Heart left ventricle (tissue), 16 donors: ENCODE measurements at regions not wholly inside any gene's neighbourhood (a gene's known extent, or its start where the extent isn't known, plus 50 kb on each side); places are given as distances from the start of the nearest gene placed in this dataset.
A peak's percentile ranks its signal among the peaks of the same experiment; 100 is the strongest.

Experiments
- ATAC-seq, 4 donors: fragments of 200-7000 bp; cut with Tn5 transposase; one replicate each; pipeline ENCODE4 v1.9.1; 2020 to 2022; ENCODE audit warnings: moderate library complexity in 4 of 4, mild to moderate bottlenecking in 3 of 4, moderate number of reproducible peaks in 1 of 4
- DNase-seq, 5 donors: peaks; one replicate each; pipeline ENCODE4 v3.0.0-alpha.2; 2020
- H3K27ac ChIP-seq, 12 donors: fragments of 200-600 bp; sonication (generic) in 4 of 12; one replicate each; pipeline versions ENCODE4 v1.5.0 to v1.8.0; 2016 to 2022; ENCODE audit warnings: mild to moderate bottlenecking in 2 of 12
- H3K27me3 ChIP-seq, 9 donors: fragments of 200-600 bp; sonication (generic) in 2 of 9; one replicate each; pipeline versions ENCODE4 v1.5.1 to v1.8.0; 2016 to 2022; ENCODE audit warnings: mild to moderate bottlenecking in 3 of 9
- H3K36me3 ChIP-seq, 9 donors: fragments of 200-600 bp; sonication (generic) in 2 of 9; one replicate each; pipeline versions ENCODE4 v1.5.0 to v1.8.0; 2018 to 2022; ENCODE audit warnings: mild to moderate bottlenecking in 2 of 9
- H3K4me1 ChIP-seq, 12 donors: fragments of 200-600 bp; sonication (generic) in 4 of 12; one replicate each; pipeline versions ENCODE4 v1.5.0 to v1.8.0; 2016 to 2022; ENCODE audit warnings: mild to moderate bottlenecking in 3 of 12
- H3K4me3 ChIP-seq, 12 donors: fragments of 200-600 bp; sonication (generic) in 4 of 12; one replicate each; pipeline versions ENCODE4 v1.5.0 to v1.8.0; 2017 to 2022; ENCODE audit warnings: mild to moderate bottlenecking in 9 of 12, moderate library complexity in 4 of 12
- H3K9me3 ChIP-seq, 12 donors: fragments of 200-600 bp; sonication (generic) in 4 of 12; one replicate each; pipeline versions ENCODE4 v1.5.0 to v1.8.0; 2016 to 2022; ENCODE audit warnings: mild to moderate bottlenecking in 1 of 12
- POLR2A ChIP-seq, 2 donors: fragments of 450-650 bp; IDR thresholded peaks; one replicate each; pipeline ENCODE4 v1.6.1; 2017; ENCODE audit warnings: antibody characterized with exemption in 2 of 2, mild to moderate bottlenecking in 2 of 2, moderate library complexity in 2 of 2
- WGBS, 4 donors: extraction: QIAGEN DNeasy Blood & Tissue Kit in 2 of 4; methylation state at CpG; one replicate each; pipeline versions ENCODE4 v1.1.5 to v1.1.7; 2013 to 2018; 5-methylcytosine and 5-hydroxymethylcytosine counted together
- intact Hi-C, 10 donors: fragments of 100-400 bp; cut with DNase I; formaldehyde crosslinking; loops; one replicate each; pipeline versions ENCODE4 v1.11.1 to v1.14.2; 2022
- TF ChIP-seq, protein P1 (sequence below), 12 donors: fragments of 200-600 bp; sonication (generic) in 4 of 12; IDR thresholded peaks; one replicate each; pipeline versions ENCODE4 v1.5.0 to v1.8.0; 2018 to 2022; ENCODE audit warnings: antibody characterized with exemption in 12 of 12, mild to moderate bottlenecking in 5 of 12
- donor health status: ischemic (EF 13 %, LVEDD 7.1; RV severe dilation, severe dysfunction).
- donor health status: healthy with polysubstance abuse.
- donor health status: DM: no; HTN: yes; CAD: no.
- donor health status: DM: no; HTN: no; CAD: no.
- donor health status: ischemic (EF 25% LVEDD 6.9; RV normal size, moderate dysfunction).
- donor health status: ischemic (EF 25% LVEDD 5.7; RV mildly dilated, moderate dysfunction).
- donor health status: healthy.
- donor health status: DM: yes; HTN: yes; CAD: no.
- donor health status: ischemic (EF 35%, LVEDD 5.7; RV mildly dilated, moderate dysfunction).
- donor health status: nonischemic (EF 11% LVEDD 7.7; RV severe dilation, severe dysfunction).
- donor health status: DM: yes; HTN: yes; CAD: no.
- donor health status: PGD.
- donor health status: ischemic (EF 29% LVEDD 5.4; RV normal size, mild dysfunction).
- donor health status: nonischemic (EF 23%, LVEDD 6.1; RV moderate dilation, normal function).

DNA sequence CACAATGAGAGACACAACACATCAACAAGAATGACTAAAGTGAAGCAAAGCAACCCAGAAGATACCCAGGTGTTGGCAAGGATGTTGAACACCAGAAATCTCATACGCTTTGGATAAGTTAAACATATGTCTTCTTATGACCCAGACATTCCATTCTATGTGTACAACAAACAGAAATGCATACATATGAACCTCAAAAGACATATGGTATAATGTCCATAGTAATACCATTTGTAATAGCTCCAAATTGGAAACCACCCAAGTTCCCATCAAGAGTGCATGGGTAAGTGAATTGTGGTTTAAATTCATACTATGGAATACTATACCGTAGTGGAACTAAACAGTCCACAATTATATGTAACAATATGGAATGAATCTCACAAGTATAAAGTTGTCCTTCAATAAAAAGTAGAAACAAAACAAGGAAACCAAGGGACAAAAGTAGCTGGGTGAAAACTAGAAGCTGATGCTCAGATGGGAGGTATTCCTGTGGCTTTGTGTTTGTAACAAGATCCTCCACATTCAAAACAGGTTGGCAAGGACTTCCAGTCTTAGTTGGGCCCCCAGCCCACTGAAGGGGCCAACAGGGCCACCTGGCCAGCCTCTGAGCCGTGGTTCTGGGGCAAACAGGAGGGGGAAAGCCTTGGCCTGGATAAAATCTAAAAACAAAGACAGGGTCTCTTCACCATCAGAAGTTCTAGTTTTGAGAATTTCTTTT is 171.8 kb upstream of the PITX1 start:
- H3K27ac ChIP-seq: no peak overlapping the region

DNA sequence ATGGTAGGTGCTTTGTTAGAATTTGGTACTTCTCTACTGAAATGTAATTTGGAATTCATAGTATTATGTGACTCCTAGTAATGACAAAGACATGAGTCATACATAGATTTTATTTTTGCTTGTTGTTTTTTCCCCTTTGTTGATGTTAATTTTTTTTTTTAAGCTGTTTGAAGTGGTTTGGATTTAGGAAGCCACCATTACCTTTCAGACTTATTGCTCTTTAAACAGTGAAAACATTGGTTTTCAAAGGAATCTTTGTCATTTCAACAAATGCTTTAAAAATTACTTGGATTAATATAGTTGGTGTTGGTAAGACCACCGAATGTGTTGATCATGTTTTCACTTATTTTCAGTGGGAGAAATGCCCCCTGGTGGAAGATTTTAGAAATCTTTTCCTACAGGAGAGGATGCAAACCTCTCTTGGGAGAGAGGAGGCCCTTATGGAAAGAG is 170.1 kb upstream of the PITX1 start:
- ATAC-seq (no peak), DNase-seq (no peak)
- Histone ChIP-seq H3K27me3 (peaks cover 0 to 21% (median 0%) of the 10 kb centered on the region in 9 donors), H3K36me3 (no peaks in the 10 kb centered on the region), H3K4me3 (no peak overlapping the region), H3K4me1 (no peaks in the 10 kb centered on the region), H3K9me3 (peaks cover 0 to 24% (median 10%) of the 10 kb centered on the region in 12 donors), H3K27ac (no peak overlapping the region)
- 51 to 68% (median 59%) methylated on average over 1 of the region's 1 CpG for WGBS, 4 donors
- TF ChIP-seq POLR2A (IDR thresholded peaks at IDR 0.05): no peak
- TF ChIP-seq, protein P1, sequence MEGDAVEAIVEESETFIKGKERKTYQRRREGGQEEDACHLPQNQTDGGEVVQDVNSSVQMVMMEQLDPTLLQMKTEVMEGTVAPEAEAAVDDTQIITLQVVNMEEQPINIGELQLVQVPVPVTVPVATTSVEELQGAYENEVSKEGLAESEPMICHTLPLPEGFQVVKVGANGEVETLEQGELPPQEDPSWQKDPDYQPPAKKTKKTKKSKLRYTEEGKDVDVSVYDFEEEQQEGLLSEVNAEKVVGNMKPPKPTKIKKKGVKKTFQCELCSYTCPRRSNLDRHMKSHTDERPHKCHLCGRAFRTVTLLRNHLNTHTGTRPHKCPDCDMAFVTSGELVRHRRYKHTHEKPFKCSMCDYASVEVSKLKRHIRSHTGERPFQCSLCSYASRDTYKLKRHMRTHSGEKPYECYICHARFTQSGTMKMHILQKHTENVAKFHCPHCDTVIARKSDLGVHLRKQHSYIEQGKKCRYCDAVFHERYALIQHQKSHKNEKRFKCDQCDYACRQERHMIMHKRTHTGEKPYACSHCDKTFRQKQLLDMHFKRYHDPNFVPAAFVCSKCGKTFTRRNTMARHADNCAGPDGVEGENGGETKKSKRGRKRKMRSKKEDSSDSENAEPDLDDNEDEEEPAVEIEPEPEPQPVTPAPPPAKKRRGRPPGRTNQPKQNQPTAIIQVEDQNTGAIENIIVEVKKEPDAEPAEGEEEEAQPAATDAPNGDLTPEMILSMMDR (IDR thresholded peaks at IDR 0.05): peak in 5 of 12 donors; percentile 4 to 35 (median 29)
- intact Hi-C loops: loop anchor here in 1 of 10 donors (10.0 kb wide), 1 partner anchor 131 kb away; no protein-coding TSS in a partner anchor

More for the DNA sequence above, 171.8 kb upstream of the PITX1 start:
- DNase-seq (no peak), ATAC-seq (no peak)
- Histone ChIP-seq H3K4me1 (peaks cover 0 to 3% (median 0%) of the 10 kb centered on the region in 12 donors), H3K4me3 (no peak overlapping the region), H3K27me3 (peaks cover 0 to 19% (median 0%) of the 10 kb centered on the region in 9 donors), H3K36me3 (no peaks in the 10 kb centered on the region), H3K9me3 (peaks cover 0 to 24% (median 10%) of the 10 kb centered on the region in 12 donors)
- 80 to 86% (median 83%) methylated on average over 3 of the region's 3 CpGs for WGBS, 4 donors
- no peak for TF ChIP-seq POLR2A (IDR thresholded peaks at IDR 0.05)
- TF ChIP-seq, protein P1 (IDR thresholded peaks at IDR 0.05): no peak
- intact Hi-C loops: loop anchor here in 1 of 10 donors (10.0 kb wide), 1 partner anchor 129 kb away; no protein-coding TSS in a partner anchor

DNA sequence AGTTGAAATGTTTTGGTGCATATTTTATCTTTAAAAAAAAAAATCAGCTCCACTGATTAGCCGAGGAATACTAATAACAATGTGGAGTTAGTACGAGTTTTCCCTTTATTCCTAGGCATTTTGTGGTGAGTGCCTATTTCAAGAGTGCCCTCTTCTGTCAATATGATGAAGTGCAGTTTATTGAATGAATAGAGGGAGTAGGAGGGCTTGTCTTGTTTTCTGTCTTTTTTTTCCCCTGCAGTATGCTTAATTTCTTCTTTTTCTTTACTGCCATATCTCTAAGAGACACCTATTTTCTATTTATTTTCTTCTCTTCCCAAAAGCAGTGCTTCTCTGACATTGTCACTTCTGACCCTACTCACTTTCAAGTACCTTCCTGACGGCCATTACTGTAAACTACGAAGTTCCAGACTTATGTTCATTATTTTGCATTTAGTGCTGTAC is 169.6 kb upstream of the PITX1 start:
- intact Hi-C loops: loop anchor here in 1 of 10 donors (10.0 kb wide), 1 partner anchor 131 kb away; no protein-coding TSS in a partner anchor

More for the DNA sequence above, 169.6 kb upstream of the PITX1 start:
- TF ChIP-seq, protein P1 (IDR thresholded peaks at IDR 0.05): peak in 9 of 12 donors; percentile 6 to 42 (median 28)
- no peak for TF ChIP-seq POLR2A (IDR thresholded peaks at IDR 0.05)
- H3K27me3 ChIP-seq: peaks cover 0 to 22% (median 0%) of the 10 kb centered on the region in 9 donors
- DNase-seq (no peak), ATAC-seq (no peak)
- H3K4me3 ChIP-seq: no peak overlapping the region
- H3K27ac ChIP-seq: no peak overlapping the region
- no peaks in the 10 kb centered on the region for H3K36me3 ChIP-seq
- 76 to 83% (median 81%) methylated on average over 4 of the region's 4 CpGs for WGBS, 4 donors
- no peaks in the 10 kb centered on the region for H3K4me1 ChIP-seq
- H3K9me3 ChIP-seq: peaks cover 0 to 24% (median 10%) of the 10 kb centered on the region in 12 donors
